NCI-H1105 (cell line): ENCODE measurements at regions not wholly inside any gene's neighbourhood (a gene's known extent, or its start where the extent isn't known, plus 50 kb on each side); places are given as distances from the start of the nearest gene placed in this dataset.
"Not testable (repeated sequence)": the region's sequence is repeated elsewhere in the genome, so short reads cannot be mapped to it uniquely, and the experiment has no call there.

Experiments used
- DNase-seq: peaks from one replicate; lab custom pipeline; 2025; lab: John Stamatoyannopoulos, UW

DNA sequence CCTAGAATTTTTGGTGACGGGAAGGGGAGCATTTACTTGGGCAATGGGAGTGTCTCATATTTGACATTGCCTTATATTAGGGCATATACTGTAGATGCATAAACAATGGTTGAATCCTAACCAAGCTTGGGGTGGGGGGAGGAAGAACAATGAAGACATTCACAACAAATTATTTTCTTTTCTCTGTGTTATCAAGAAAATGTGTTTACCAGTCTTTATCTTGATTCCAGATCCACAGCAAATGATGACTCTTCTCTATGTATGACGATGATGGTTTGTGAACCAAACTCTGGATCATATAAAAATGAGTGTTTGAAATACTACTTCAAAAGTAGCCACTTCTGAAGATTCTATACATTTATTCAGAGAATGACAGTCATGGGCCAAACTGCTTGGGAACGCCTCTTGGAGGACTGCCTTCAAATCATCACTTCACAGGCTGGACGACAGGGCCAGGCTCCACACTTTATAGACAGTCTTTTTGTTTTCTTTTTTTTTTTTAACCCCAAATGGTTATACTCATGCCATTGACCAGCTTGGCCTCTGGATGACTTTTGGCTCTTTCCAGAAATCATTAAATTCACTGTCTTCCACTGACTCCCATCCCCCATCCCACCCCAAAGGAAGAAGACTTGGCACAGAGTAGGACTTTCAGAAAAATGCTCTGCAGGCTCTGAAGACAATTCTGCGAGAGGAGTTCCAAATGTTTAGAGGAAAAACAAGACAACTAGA lies 123.8 kb upstream of the LIFR start:
- DNase-seq = no peak

DNA sequence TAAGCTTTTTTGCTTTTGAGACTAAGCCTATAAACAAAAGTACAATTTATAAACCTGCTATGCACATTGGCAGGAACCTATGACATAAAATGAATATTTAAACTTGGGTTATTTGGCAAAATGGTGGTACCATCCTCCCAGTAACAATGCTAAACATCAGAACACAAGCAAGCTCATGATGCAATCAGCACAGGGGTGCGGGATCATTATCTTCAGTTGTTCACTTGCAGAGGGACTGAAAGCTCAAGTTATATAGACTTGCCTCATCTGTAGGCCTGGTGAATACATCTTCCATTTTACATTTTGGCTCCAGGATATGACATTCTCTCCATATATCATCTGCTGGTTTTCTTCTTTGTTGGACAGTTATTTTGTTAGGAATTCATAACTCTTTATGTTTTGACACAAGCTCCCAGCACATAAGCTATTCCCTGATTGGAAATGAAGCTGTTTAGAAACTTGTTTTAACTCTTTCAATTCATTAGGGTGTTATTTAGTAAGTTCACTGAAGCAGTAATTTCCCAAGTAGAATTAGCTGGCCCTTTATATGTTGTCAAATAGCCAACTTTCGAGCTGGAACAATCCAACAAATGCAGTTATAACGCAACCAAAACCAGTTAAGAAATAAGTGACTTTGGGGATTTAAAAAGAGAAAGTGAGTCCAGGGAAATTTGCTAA lies 124.7 kb upstream of the LIFR start:
- no peak for DNase-seq

DNA sequence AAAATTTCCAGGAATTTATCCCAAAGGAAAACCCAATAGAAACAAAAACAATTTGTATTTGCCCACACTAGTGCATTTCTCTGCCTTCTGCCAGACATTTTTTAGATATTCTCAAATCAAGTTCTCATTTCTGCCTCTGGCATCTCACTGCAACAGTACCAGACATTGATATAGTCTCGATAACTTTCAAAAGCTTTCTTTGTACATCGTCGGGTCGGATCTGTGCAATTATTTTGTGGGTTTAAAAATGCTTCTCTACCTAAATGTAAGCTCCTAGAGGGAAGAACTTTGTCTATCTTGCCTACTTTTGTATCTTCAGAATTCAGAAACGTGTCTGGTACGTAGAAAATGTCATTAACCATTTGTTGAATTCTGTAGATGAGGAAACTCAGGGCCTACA lies 125.5 kb upstream of the LIFR start:
- no peak for DNase-seq

DNA sequence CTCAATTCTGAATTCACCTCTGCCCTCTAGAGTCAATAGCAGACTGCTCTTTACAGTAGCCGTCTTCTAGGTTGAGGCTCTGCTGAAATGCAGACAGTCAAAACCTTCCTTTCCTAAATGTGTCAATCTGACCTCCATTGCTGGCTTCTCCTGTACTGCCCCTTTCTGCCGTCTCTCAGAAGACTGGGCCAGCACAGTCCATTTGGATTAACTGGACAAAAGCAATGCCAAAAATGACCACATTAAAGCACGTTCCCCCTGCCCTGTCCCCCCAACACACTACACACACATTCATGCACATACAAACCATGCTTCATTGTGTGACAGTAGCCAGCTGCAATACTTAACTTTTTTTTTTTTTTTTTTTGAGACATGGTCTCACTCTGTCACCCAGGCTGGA lies 130.2 kb upstream of the LIFR start:
- no peak for DNase-seq

DNA sequence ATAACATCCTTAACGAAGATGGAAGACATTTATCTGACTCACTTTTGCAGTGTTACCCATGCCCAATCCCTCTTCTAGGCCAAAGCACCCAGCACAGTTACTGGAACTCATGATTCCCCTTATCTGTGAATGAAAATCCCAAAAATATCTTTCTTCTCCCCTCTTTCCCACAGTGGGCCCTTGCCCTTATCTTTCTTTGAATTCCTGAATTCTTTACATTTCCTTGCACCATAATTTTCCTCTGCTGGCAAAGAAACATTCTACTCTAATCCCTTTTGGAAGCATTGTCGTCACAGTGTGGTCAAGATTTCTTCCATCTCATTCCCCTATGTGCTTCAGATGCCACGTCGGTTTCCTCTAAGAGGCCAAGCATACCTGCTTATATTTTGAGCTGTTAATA lies 135.9 kb upstream of the LIFR start:
- DNase-seq = no peak

DNA sequence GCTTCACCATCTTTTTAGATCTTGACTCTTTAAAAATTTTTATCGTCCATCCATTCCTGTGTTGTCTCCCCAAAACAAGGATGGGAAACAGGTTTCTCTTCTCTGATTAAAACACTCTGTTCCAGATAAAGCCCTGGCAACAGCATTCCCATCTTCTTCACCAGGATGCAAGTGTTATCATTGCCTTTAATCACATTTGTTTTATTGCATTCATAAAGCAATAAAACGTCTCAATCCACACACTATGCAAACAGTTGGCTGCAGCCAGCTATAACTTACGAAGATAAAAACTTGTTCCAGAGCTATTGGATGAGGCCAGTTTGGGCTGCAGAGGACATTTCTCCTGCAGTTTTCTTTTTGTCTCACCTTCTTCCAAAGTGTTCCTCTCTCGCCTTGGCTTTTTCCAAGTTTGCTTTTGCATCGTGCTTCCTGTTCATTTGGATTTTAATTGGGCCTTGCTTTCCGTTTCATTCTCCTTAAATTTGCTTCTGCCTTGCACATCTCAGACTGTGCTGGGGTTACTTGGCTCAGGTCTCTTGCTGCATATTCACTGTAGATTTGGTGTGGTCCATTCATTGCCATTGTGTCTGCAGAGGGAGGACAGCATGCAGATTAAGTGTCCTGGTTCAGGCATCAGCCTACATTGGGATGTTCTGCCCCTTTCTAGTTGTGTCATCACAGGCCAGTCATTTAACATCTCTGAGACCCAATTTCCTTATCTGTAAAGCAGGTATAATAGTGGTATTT lies 136.5 kb upstream of the LIFR start:
- no peak for DNase-seq

DNA sequence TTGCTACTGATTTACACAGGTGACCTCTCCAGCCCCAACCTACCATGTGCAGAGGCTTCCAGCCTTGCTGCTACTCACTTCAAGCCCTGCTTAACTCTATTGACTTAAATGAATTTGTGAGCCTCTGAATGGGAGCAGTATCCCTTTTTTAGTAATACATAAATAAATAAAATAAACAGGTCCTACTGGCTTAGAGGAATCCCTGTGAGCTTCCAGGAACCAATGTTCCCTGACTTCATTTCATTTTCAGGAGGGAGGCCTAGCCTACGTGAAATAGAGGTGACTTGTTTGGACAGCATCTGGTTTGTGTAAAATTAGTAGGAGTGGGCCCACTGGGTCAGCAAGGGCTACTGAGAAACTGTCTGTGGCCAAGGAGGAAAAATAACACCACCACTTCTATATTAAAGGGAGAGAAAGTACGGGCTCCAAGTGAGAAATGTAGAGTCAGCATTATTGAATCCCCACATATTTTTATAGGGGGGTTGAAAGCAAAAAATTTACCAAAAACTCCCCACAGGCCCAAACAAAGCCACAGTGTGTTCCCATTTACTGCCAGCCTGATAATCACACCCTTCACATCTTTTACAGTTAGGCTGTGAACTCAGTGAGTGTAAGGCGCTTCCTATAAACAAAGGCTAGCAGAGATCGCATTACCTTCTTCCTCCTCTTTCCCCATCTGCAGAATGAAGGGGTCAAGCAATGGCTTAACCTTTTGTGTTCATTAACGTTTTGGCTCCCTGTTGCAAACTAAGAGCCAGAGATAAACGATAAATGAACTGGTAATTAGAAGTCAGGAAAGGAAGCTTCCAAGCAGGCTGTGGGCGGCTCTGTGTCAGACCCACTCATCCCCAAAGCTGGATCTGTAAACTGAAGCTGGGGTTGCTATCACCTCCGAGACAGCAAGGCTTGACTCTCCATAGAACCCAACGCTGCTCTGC lies 138.8 kb upstream of the LIFR start:
- no peak for DNase-seq

DNA sequence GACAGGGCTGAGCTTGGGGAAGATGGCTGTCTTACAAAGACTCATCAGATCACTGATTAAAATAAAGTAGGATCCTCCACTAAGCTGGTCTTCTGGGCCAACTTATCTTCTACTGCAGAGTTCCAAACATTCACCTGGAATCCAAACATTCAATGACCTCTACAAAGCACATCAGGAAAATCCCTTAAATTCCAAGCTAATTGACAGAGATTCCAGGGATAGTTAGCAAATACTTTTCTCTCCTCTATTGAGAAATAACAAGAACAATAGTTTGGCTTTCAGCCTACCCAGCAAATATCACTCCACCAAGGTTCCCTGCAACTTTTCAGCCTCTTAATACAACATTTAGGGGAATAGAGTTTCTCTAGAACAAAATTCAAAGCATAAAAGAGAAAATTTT lies 140.6 kb upstream of the LIFR start:
- no peak for DNase-seq

DNA sequence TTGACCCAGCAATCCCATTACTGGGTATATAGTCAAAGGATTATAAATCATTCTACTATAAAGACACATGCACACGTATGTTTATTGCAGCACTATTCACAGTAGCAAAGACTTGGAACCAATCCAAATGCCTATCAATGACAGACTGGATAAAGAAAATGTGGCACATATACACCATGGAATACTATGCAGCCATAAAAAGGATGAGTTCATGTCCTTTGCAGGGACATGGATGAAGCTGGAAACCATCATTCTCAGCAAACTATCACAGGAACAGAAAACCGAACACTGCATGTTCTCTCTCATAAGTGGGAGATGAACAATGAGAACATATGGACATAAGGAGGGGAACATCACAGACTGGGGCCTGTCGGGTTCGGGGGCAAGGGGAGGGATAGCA lies 140.3 kb upstream of the OSMR start:
- DNase-seq = not testable (repeated sequence)

DNA sequence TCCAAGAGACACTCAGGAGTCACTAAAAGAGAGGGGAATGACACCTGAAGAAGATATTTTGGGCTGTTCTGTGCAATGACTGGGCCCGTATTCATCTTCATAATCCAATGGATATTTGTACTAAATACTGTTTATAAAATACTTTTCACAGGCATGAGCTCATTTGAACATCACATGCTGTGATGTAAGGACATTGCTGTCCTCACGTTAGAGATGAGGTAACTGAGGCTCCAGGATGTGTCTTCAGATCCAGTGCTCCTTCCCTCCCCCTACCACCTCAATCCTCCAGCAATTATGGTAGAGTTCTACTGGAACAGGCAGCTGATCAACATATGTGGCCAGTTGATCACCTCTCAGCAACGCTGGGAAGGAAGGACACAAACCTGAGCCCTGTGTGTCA lies 139.4 kb upstream of the OSMR start:
- DNase-seq = no peak

DNA sequence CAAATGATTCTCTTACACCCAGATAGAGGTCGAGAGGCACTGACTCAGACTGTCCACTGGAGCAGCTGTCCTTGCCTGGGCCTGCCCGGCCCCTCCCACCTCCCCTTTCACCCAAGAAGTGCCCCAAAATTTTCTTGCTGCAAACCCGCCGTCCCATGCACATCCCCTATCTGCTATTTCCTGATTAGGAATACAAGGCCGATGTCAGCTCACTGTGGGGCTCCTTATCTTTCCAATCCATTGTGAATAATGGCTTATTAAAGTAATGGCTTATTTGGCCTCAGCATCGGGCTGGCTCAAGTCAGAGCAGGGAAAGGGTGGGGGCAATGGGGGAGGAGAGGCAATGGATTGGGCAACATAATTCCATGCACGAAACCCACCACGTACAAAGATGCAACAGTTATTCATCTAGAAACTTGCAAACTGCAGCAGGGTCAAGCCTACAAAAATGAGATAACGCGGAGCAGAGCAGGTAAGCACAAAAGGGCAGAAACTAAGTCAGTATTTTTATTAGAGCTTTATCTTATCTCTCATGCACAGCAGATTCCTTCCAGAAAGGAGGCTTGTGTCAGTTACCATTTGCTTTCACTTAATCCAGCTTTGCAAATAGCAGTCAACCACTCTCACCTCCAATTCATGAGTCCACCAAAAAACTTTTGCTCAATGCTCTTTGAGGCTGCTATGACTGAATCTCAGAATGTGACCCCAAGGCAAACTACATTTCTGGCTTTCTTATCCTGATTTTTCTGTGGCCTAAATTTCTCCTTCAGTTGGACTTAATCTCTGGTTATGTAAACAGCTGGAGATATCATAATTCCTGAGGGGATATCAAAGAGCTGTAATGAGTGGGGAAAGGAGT lies 138.2 kb upstream of the OSMR start:
- no peak for DNase-seq

DNA sequence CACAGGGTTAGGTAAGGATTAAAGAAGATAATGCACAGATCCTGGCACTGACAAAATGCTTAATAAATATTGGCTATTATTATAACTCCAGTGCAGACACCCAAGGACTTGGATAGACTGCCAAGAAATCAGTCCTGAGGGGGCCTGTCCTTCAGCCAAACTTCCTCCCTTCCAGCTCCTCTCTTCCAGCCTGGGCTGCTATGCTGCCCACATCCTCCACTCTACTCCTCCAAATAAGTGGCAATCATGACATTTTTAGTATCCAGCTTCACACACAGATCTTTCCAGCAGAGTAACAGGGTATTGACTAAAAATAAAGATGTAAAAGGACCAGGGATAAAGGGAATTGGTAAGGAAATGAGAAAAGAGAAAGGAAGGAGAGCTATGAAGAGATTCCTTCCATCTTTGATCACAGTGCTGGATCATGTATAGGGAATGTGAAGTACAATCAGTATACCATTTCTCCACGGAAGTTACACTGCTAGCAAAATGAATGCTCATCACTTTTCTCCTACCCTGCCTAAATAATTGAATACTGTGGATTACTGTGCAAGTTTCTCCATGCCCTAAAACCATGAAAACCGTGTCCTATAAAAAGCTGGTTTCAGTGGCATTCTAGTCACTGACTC lies 136.0 kb upstream of the OSMR start:
- no peak for DNase-seq

DNA sequence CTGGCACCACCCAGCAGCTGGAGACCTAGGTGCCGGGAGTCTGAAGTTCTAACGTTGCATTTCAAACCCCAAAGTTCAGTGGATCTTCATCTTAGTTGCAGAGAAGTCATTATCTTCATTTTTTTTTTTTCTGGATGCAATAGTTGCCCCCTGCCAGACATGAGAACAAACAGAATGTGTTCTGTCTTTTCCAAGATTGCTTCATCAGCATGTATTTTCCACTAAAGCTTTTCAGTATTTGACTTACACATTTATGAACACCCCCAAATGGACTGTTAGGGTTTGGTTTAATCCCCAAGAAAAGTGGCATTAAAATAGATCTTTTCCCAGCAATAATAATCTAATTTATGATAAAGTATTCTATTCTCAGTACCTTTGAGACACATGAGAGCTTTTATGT lies 135.2 kb upstream of the OSMR start:
- no peak for DNase-seq

DNA sequence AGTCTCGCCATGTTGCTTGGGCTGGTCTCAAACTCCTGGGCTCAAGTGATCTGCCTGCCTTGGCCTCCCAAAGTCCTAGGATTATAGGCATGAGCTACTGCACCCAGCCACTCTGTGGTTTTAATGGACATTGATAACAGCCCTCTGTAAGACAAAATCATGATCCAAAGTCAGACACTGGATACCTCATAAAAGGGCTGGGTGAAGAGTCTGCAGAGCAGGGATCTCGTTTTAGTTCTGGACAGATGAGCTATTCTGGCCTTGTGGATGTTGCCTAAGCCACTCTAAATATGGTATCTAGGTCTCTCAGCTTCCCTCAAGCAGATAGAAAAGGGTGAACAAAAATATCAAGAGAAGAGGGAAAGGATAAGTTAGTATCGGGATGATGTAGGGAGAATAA lies 133.4 kb upstream of the OSMR start:
- no peak for DNase-seq

DNA sequence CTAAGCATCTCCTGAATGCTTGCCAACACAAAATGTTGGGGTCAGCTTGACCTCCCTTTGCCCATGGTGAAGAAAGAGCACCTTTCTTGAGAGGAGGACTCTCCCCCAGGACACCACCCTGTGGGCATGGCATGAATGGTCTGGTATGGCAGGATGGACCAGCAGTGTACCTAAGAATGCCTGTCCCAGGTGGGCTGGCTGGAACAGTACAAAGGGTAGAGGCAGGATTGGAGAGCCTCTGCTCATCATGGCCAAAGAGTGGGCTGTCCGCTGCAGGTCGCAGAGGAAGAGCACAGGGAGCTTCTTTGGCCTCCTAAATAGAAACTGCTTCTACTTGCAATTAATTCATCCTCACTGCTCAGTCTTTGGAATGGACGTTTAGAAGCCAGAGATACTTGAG lies 131.6 kb upstream of the OSMR start:
- DNase-seq = no peak

DNA sequence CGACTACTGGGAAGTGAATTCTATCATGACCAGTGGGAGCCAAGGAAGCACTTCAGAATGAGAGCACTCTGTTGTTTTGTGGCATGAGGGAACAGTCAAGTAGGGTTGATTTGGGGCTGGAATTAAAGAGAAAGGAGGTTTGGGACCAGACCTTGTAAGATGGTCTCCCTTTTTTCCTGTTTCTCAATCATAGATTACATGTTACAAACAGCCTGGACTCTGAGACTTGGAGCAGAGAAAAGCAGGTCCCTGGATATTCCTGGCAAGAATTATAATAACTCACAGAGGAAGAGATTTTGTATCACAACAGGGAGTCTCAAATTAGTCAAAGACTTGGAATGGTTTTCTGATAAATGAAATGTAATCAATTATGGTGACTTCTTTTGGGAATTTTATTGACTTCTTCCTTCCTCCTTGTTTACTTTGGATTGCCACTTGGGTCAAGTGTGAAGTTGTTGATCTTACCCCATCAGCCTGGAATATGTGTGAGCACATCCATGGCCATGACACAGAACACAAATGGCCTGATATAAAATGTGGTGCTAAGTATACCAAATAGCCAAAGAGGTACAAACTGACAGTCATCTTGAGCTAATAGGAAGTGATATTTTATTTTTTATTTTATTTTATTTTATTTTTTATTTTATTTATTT lies 131.0 kb upstream of the OSMR start:
- DNase-seq = no peak

DNA sequence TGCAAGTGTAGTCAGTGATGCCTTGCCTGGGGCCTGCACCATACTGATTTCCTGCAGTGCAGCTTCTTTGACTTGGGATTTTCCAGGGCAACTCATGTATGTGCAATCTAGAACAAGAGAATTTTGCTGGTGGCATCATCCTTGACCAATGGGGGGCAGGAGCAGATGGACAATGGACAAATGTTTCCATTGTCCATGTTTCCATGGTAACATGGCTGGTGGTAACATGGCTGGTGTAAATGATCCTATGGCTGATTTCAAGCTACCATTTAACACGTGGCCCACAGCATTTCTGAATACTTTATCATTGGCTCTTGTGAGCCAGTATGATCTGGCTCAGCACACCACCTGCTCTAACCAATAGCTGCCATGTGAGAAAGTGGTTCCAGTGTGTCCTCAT lies 130.1 kb upstream of the OSMR start:
- no peak for DNase-seq

DNA sequence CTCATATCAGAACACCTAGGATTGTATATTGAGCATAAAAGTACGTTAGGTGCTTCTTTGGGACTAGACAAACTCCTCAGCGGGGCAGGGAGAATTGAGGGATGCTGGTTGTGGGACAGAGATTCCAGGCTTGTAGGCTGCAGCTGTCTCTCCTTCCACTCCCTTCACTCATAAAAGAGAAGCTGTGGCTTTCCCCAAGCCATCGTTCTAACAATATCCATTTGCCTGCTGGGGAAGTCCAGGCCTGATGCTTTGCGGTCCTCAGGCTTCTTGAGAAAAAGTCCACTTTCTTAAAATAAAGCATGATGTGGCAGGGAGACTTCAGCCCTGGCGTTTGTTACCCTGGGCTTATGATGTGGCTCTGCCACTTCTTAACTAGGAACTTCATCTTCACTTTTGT lies 129.3 kb upstream of the OSMR start:
- no peak for DNase-seq

DNA sequence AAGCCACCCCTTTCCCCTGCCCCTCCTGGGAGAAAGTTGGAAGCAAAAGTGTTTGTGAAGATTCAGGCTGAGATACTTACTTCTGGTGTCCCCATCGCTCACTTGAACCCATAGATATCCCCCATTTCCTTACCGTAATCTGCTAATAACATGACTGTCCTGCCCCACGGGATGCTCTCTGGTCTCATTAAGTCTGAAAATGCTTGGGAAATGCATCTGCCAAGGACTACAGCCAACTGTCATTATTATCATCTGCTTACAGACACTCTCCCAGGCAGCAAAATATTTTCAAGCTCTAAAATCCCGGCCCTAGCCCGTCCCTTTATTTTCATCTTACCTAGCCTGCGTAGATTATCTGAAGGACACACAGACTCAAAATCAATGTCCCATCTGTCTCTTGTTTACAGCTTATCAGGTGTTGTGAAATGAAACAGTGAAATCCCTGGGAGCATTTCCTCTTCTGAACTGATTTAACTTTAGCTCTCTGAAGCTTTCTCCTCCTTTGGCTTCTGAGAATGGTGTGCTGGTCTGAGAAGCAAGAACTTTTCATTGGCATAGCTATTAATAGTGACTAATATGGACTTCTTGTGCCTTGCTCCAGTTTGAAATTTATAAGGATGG lies 126.9 kb upstream of the OSMR start:
- no peak for DNase-seq

DNA sequence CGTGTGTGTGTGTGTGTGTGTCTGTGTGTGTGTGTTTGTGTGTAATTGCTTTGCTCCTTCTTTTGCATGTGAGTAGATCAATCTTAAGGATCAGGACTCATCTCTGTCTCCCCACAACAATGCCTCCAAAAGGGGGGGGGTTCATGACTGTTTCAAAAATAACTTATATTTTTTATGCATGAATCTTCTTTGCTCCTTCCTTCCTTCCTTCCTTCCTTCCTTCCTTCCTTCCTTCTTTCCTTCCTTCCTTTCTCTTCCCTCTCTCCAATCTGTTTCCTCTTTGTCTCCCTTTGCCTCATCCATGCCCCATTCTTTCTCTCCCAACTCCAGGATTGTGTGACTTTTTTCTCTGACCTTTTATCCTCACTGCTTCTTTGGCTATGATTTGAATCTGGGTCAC lies 126.4 kb upstream of the OSMR start:
- no peak for DNase-seq
